Astrocyte of the cerebellum (primary cell): ENCODE measurements at regions not wholly inside any gene's neighbourhood (a gene's known extent, or its start where the extent isn't known, plus 50 kb on each side); places are given as distances from the start of the nearest gene placed in this dataset.

Source experiments
- DNase-seq: peaks from one replicate; pipeline ENCODE4 v3.0.0-alpha.2; 2011; ENCODE audit warnings: low read depth
- H3K4me3 ChIP-seq: 2 replicates; pipeline ENCODE4 v1.5.1; 2011; ENCODE audit warnings: mild to moderate bottlenecking, low read depth, low read length, moderate library complexity
- in situ Hi-C: cut with HindIII; loops from 2 replicates; pipeline ENCODE4 v1.10.0; 2017; ENCODE audit warnings: low sequenced_read_pairs
- TF ChIP-seq, protein P1 (sequence below): IDR thresholded peaks from 2 replicates; pipeline ENCODE4 v1.5.1; 2012; ENCODE audit warnings: low read length, low read depth, moderate library complexity, mild to moderate bottlenecking; ENCODE audit errors: missing control alignments

DNA sequence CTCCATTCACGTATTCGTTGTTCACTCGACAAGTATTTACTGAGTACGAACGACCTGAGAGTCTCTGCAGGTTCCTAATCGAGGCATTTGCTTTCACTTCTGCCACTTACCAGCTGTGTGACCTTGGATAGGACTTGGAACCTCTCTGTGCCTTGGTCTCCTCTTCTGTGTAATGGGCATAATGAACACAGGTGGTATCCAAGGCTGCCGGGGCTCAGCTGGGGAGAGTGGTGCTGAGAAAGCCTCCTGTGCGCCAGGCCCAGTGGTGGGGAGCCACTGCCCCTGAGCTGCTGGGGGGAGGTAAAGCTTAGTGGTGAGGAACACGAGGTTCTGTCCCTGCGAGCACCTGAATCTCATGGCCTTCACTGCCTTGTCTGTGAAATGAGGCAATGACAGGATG, 150.7 kb downstream of the IRF8 start:
- TF ChIP-seq, protein P1, sequence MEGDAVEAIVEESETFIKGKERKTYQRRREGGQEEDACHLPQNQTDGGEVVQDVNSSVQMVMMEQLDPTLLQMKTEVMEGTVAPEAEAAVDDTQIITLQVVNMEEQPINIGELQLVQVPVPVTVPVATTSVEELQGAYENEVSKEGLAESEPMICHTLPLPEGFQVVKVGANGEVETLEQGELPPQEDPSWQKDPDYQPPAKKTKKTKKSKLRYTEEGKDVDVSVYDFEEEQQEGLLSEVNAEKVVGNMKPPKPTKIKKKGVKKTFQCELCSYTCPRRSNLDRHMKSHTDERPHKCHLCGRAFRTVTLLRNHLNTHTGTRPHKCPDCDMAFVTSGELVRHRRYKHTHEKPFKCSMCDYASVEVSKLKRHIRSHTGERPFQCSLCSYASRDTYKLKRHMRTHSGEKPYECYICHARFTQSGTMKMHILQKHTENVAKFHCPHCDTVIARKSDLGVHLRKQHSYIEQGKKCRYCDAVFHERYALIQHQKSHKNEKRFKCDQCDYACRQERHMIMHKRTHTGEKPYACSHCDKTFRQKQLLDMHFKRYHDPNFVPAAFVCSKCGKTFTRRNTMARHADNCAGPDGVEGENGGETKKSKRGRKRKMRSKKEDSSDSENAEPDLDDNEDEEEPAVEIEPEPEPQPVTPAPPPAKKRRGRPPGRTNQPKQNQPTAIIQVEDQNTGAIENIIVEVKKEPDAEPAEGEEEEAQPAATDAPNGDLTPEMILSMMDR, result no peak
- no peak overlapping the region for H3K4me3 ChIP-seq
- in situ Hi-C loops, result no loop called here
- no peak for DNase-seq

DNA sequence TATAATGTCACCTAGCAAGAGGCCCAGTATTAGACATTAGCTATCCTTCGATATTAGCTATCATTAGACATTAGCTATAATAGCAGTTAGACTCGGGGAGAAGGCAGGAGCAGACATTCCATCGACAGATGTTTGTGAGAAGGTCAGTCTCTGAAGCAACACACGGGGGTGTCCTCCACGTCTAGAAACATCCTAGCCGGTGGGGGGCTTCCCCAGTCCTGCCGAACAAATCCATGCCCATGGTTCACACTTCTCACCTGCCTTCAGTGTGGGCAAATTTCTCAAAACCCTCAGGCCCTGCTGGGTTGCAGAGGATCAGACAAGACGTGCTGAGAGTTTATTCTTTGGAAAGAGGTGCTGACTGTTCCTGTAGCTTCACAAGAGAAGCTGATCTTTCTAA, 151.1 kb downstream of the IRF8 start:
- TF ChIP-seq, protein P1, result no peak
- no peak overlapping the region for H3K4me3 ChIP-seq
- DNase-seq, result no peak
- in situ Hi-C loops, result no loop called here

DNA sequence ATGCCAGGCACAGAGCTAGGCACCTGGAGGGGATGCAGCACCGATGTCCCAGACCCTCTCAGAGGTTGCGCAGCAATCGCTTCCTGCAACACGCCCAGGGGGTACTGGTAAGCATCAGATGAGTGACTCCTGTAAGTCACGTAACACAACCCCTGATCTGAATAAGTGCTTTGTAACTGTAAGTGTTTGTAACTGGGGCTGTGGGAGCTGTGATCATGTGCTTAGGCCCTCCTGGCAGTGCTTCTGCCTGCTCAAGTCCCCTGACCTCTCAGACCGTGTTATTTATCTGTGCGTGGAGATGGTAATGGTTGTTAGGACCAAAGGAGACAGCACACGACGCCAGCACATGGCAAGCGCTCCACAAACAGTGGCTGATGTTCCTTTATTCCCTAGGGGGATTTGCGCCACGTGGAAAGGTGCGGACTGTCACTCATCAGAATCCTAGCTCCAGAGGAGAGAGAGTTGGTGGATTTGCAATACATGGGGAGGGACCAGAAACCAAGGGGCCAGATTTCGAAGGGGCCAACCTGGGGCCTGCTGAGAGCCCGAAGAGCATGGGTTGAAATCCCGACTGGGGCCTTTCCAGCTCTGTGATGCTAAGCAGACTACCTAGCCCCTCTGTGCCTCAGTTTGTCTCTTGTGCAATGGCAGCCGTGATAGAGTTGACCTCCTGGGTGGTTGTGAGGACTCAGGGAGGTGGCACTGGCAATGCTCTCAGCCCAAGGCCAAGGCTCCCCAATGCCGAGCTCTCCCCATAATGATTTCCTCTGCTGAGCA, 151.8 kb downstream of the IRF8 start:
- H3K4me3 ChIP-seq, result no peak overlapping the region
- TF ChIP-seq, protein P1, result no peak
- DNase-seq, result no peak
- in situ Hi-C loops, result no loop called here

DNA sequence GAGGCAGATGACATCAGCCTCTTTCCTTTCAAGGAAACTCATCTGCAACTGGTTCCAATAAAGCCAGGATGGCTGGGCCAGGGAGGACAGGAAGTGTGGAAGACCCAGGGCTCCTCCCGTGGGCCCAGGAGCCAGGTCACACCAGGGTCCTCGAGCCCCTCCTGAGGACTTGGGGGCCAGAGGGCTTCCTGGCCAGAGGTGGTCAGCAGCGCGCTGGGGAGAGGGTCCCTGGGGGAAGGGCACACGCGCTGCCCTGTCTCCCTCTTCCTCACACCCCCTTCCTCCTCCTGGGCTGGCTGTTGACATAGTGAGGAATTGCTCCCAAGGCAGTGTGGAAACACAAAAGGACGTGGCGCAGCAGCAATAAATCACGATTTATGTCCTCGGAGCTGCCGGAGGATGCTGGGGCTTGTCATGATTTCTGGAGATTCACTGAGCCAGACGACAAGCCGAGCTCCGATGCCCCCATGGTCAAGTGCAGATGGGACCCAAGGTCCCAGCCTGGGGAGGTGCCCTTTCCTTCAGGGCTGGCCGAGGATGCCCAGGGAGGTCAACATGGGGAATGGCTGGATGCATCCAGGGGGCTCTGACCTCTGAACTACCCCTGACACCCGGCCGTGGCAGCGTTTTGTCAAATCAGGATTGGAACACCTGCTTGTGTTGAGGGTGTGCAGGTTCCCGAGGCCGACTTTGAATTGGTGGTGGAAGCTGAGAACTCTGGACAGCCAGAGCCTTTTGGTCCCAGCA, 152.6 kb downstream of the IRF8 start:
- no peak overlapping the region for H3K4me3 ChIP-seq
- in situ Hi-C loops, result no loop called here
- TF ChIP-seq, protein P1, result no peak
- no peak for DNase-seq

DNA sequence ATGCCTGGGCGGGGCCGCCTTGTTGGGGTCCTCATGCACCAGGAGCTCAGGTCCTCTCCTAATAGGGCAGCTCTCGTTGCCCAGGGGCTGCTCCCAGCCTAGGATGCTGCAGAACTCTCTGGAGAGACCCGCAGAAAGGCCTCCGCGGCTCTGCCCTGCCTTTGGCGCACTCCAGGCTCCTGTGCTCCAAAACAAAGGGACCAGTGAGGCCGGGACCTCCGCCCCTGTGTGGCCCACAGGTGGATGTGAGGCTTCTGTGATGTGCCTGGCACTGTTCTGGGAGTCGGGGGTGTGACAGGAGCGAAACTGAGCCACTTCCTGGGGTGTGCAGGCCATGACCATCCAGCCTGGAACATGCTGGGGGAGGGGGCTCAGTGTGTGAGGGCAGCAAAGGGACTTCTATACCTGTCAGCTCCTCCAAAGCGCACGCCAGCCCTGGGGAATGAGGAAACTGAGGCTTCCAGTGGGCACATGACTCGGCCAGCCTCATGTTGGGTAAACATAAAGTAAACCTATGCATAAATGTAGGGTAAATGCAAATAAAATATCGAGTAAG, 153.2 kb downstream of the IRF8 start:
- in situ Hi-C loops, result no loop called here
- TF ChIP-seq, protein P1, result no peak
- no peak overlapping the region for H3K4me3 ChIP-seq
- DNase-seq, result no peak

DNA sequence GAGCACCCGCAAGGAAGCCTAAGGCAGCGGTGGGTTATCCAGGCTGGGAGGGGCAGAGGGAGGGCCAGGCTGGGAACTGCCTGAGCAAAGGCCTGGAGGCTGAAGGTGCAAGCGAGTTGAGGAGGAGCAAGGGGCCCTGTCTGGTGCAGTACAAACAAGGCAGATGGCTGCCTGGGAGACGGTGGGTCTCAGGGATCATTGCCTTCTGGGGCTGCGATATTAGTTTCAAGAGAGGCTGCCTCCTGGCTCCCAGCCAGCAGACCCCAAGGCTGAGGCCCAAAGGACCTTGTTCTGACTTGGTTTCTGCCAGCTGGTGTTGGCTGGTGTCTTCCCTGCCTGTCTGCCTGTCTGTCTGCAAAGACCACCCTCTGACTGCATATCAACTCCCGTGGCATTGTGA, 154.0 kb downstream of the IRF8 start:
- in situ Hi-C loops, result no loop called here
- TF ChIP-seq, protein P1, result no peak
- DNase-seq, result no peak
- no peak overlapping the region for H3K4me3 ChIP-seq
